HCT116 (cell line): ENCODE measurements at regions not wholly inside any gene's neighbourhood (a gene's known extent, or its start where the extent isn't known, plus 50 kb on each side); places are given as distances from the start of the nearest gene placed in this dataset.

Experiments used
- ATAC-seq: fragments of 200-7000 bp; cut with Tn5 transposase; 2 replicates; pipeline ENCODE4 v1.9.1; 2020; ENCODE audit warnings: mild to moderate bottlenecking, moderate library complexity
- BruUV-seq: library from RNA; stranded (reverse); fragments of 400-500 nt; replicated peaks from 2 replicates; lab custom pipeline; 2021; lab: Mats Ljungman, UMichigan
- CTCF ChIA-PET: fragments of 300-600 bp; sonication (Branson Sonifier 250); formaldehyde crosslinking; loops from one replicate; lab custom pipeline; 2021; ENCODE audit warnings: antibody characterized with exemption; lab: Charles Lee
- POLR2A ChIA-PET: fragments of 300-600, 350-600 bp; sonication (Branson Sonifier 250); formaldehyde crosslinking; loops from one replicate; lab custom pipeline; 2021; ENCODE audit warnings: antibody characterized with exemption; lab: Charles Lee
- RAD21 ChIA-PET, 2 experiments: fragments of 300-600 bp; sonication (Branson Sonifier 250); formaldehyde crosslinking; loops; one replicate each; lab custom pipeline; 2023; ENCODE audit warnings: low total read pairs in 2 of 2; ENCODE audit not compliant: uncharacterized antibody in 2 of 2, unreplicated experiment in 2 of 2, low non-redundant PET in 1 of 2; lab: Charles Lee
- DNase-seq: peaks from one replicate; pipeline ENCODE4 v3.0.0-alpha.2; 2010; ENCODE audit warnings: low read depth, low spot score
- H2AFZ ChIP-seq: fragments of 200-600 bp; shearing (Covaris generic), sonication (generic); 2 replicates; pipeline ENCODE4 v1.6.1; 2017; ENCODE audit warnings: low read depth, mixed run types, mixed read lengths, antibody characterized with exemption, low read length; ENCODE audit not compliant: poor library complexity, severe bottlenecking
- H3K27ac ChIP-seq: 2 replicates; pipeline ENCODE4 v1.5.1; 2012; ENCODE audit warnings: low read depth, low read length
- H3K27me3 ChIP-seq: fragments of 200-600 bp; sonication (generic); 2 replicates; pipeline ENCODE4 v1.6.1; 2016; ENCODE audit warnings: mixed run types, low read length, mixed read lengths; ENCODE audit not compliant: insufficient read depth
- H3K36me3 ChIP-seq, 2 experiments: fragments of 200-500 bp in 1 of 2; fragments of 200-600 bp in 1 of 2; sonication (Bioruptor generic) in 1 of 2; sonication (generic) in 1 of 2; 2 replicates each; pipeline versions ENCODE4 v1.5.1 to v1.6.1; 2014 to 2016; ENCODE audit warnings: low read length in 2 of 2, inconsistent platforms in 1 of 2, mixed read lengths in 1 of 2, mixed run types in 1 of 2; ENCODE audit not compliant: insufficient read depth in 2 of 2, control insufficient read depth in 1 of 2
- H3K4me1 ChIP-seq, 2 experiments: fragments of 200-600 bp in 1 of 2; sonication (generic) in 1 of 2; 2 replicates each; pipeline versions ENCODE4 v1.5.1 to v1.6.1; 2012 to 2017; ENCODE audit warnings: low read length in 2 of 2, inconsistent platforms in 1 of 2, mild to moderate bottlenecking in 1 of 2, mixed read lengths in 1 of 2, mixed run types in 1 of 2, moderate library complexity in 1 of 2; ENCODE audit not compliant: insufficient read depth in 2 of 2, control insufficient read depth in 1 of 2
- H3K4me2 ChIP-seq: fragments of 200-600 bp; sonication (generic); 2 replicates; pipeline ENCODE4 v1.6.1; 2017; ENCODE audit warnings: mixed run types, low read length, mixed read lengths
- H3K4me3 ChIP-seq, 2 experiments: fragments of 200-600 bp in 1 of 2; sonication (generic) in 1 of 2; replicated peaks in 1 of 2; 2 replicates each; pipeline ENCODE4 v1.5.1; 2011 to 2016; ENCODE audit warnings: low read length in 2 of 2, control low read depth in 1 of 2, low read depth in 1 of 2, mild to moderate bottlenecking in 1 of 2, mixed read lengths in 1 of 2, mixed run types in 1 of 2
- H3K79me2 ChIP-seq: fragments of 200-600 bp; sonication (generic); 2 replicates; pipeline ENCODE4 v1.6.1; 2017; ENCODE audit warnings: mild to moderate bottlenecking, mixed run types, low read length, moderate library complexity, mixed read lengths; ENCODE audit not compliant: insufficient read depth
- H3K9ac ChIP-seq: fragments of 200-600 bp; sonication (generic); 2 replicates; pipeline ENCODE4 v1.6.1; 2016; ENCODE audit warnings: low read length, mixed read lengths
- H3K9me2 ChIP-seq: fragments of 200-600 bp; sonication (generic), shearing (Covaris generic); 2 replicates; pipeline ENCODE4 v1.6.1; 2017; ENCODE audit warnings: mixed run types, mild to moderate bottlenecking, moderate library complexity; ENCODE audit not compliant: insufficient read depth
- H3K9me3 ChIP-seq, 2 experiments: fragments of 200-500 bp in 1 of 2; fragments of 200-600 bp in 1 of 2; sonication (Bioruptor generic) in 1 of 2; sonication (generic) in 1 of 2; 2 replicates each; pipeline ENCODE4 v1.6.1; 2014 to 2017; ENCODE audit warnings: low read length in 2 of 2, mixed read lengths in 2 of 2, inconsistent platforms in 1 of 2, low read depth in 1 of 2, mild to moderate bottlenecking in 1 of 2, mixed run types in 1 of 2, moderate library complexity in 1 of 2; ENCODE audit not compliant: control insufficient read depth in 1 of 2, insufficient read depth in 1 of 2
- H4K20me1 ChIP-seq: fragments of 200-600 bp; sonication (generic), shearing (Covaris generic); 2 replicates; pipeline ENCODE4 v1.6.1; 2017; ENCODE audit warnings: mixed run types, mild to moderate bottlenecking, moderate library complexity; ENCODE audit not compliant: insufficient read depth
- CBX3 ChIP-seq: IDR thresholded peaks from 2 replicates; pipeline ENCODE4 v1.6.1; 2012; ENCODE audit warnings: low read depth
- ELF1 ChIP-seq: IDR thresholded peaks from 2 replicates; pipeline ENCODE4 v1.6.1; 2012; ENCODE audit warnings: low read depth, borderline replicate concordance
- EZH2 ChIP-seq: fragments of 200-600 bp; sonication (generic); IDR thresholded peaks from 2 replicates; pipeline ENCODE4 v1.6.1; 2017; ENCODE audit warnings: antibody characterized with exemption, mixed run types
- EZH2phosphoT487 ChIP-seq: fragments of 200-600 bp; IDR thresholded peaks from 2 replicates; pipeline ENCODE4 v1.6.1; 2018; ENCODE audit warnings: antibody characterized with exemption, borderline replicate concordance
- POLR2A ChIP-seq: IDR thresholded peaks from 2 replicates; pipeline ENCODE4 v1.7.0; 2011; ENCODE audit warnings: borderline replicate concordance; ENCODE audit not compliant: insufficient read depth, insufficient read length; ENCODE audit errors: extremely low read depth
- RAD21 ChIP-seq: IDR thresholded peaks from 2 replicates; pipeline ENCODE4 v1.6.1; 2012; ENCODE audit warnings: low read depth, mild to moderate bottlenecking
- SIN3A ChIP-seq: IDR thresholded peaks from 2 replicates; pipeline ENCODE4 v1.6.1; 2012; ENCODE audit warnings: low read depth
- SP1 ChIP-seq: IDR thresholded peaks from 2 replicates; pipeline ENCODE4 v1.6.1; 2012; ENCODE audit warnings: low read depth
- TCF7L2 ChIP-seq: IDR thresholded peaks from 2 replicates; pipeline ENCODE4 v1.7.0; 2011; ENCODE audit warnings: borderline replicate concordance, inconsistent platforms; ENCODE audit not compliant: insufficient read depth, insufficient read length; ENCODE audit errors: extremely low read depth
- YY1 ChIP-seq: IDR thresholded peaks from 2 replicates; pipeline ENCODE4 v1.6.1; 2011; ENCODE audit warnings: low read length, low read depth, moderate library complexity, mild to moderate bottlenecking; ENCODE audit not compliant: insufficient replicate concordance; ENCODE audit errors: extremely low read depth
- ZBTB33 ChIP-seq: IDR thresholded peaks from 2 replicates; pipeline ENCODE4 v1.6.1; 2011; ENCODE audit warnings: mild to moderate bottlenecking, low read length, moderate library complexity; ENCODE audit not compliant: insufficient replicate concordance; ENCODE audit errors: extremely low read depth
- intact Hi-C: fragments of 100-400 bp; cut with micrococcal nuclease; formaldehyde crosslinking; loops from 2 replicates; pipeline ENCODE4 v1.10.0; 2022

- TF ChIP-seq ZBTB33 (no peak), YY1 (no peak), RAD21 (no peak), SP1 (no peak), POLR2A (no peak)
Observed at GRCh38 chr6:79789896-79790295, 157.5 kb downstream of the ELOVL4 start (continued).

GRCh38 chr6:79788756-79789155 is 157.6 kb downstream of the SH3BGRL2 start:
- H3K27me3 ChIP-seq: no peaks in the 10 kb centered on the region
- ATAC-seq (no peak), DNase-seq (no peak)
- no peaks in the 10 kb centered on the region for H3K36me3 ChIP-seq
- no peak overlapping the region for H3K9ac ChIP-seq
- H3K4me2 ChIP-seq: no peak overlapping the region
- H3K4me1 ChIP-seq: no peaks in the 10 kb centered on the region
- ChIA-PET RAD21 (no interaction called here), POLR2A (no interaction called here), CTCF (interaction anchor here (0.6 kb wide), 1 partner anchor 80 kb away, joined by 3 read pairs; no protein-coding TSS in a partner anchor)
- TF ChIP-seq EZH2: no peak
- no peak for TF ChIP-seq RAD21
- TF ChIP-seq EZH2phosphoT487: no peak
- no peak for TF ChIP-seq SIN3A
- no peak for TF ChIP-seq POLR2A
- no peak for TF ChIP-seq YY1
- no peak for TF ChIP-seq ELF1
- no peak for TF ChIP-seq CBX3
- no peak for TF ChIP-seq ZBTB33
- TF ChIP-seq TCF7L2: no peak
- H4K20me1 ChIP-seq: no peaks in the 10 kb centered on the region
- no peak overlapping the region for H3K27ac ChIP-seq
- H2AFZ ChIP-seq: no peak overlapping the region
- no TSS peak for BruUV-seq
- no peaks in the 10 kb centered on the region for H3K9me3 ChIP-seq
- intact Hi-C loops: no loop called here
- H3K4me3 ChIP-seq: no peak overlapping the region
- no peaks in the 10 kb centered on the region for H3K79me2 ChIP-seq
- no peaks in the 10 kb centered on the region for H3K9me2 ChIP-seq
